Liver (tissue), 3 donors: ENCODE measurements at regions not wholly inside any gene's neighbourhood (a gene's known extent, or its start where the extent isn't known, plus 50 kb on each side); places are given as distances from the start of the nearest gene placed in this dataset.

Source experiments
- CTCF ChIP-seq: fragments of 150-350 bp; IDR thresholded peaks from 2 replicates; pipeline ENCODE4 v1.5.1; 2017; ENCODE audit warnings: improper control_type of control experiment, low read depth, low read length; ENCODE audit not compliant: missing input control
- EGR1 ChIP-seq, 2 donors: IDR thresholded peaks; 2 replicates each; pipeline ENCODE4 v1.6.1; 2016 to 2018; ENCODE audit warnings: antibody characterized with exemption in 2 of 2, low read depth in 2 of 2
- GABPA ChIP-seq, 2 donors: IDR thresholded peaks in 1 of 2; conservative IDR thresholded peaks in 1 of 2; 2 replicates each; pipeline ENCODE4 v1.6.1; 2016; ENCODE audit warnings: antibody characterized with exemption in 2 of 2, mild to moderate bottlenecking in 1 of 2, moderate library complexity in 1 of 2
- HNF4A ChIP-seq, 2 donors: conservative IDR thresholded peaks; 2 replicates each; pipeline ENCODE4 v1.6.1; 2016; ENCODE audit warnings: antibody characterized with exemption in 2 of 2, mild to moderate bottlenecking in 2 of 2
- JUND ChIP-seq, 2 donors: IDR thresholded peaks; 2 replicates each; pipeline ENCODE4 v1.6.1; 2016; ENCODE audit warnings: antibody characterized with exemption in 2 of 2
- MAX ChIP-seq: IDR thresholded peaks from 2 replicates; pipeline ENCODE4 v1.6.1; 2016; ENCODE audit warnings: antibody characterized with exemption
- RAD21 ChIP-seq, 2 donors: IDR thresholded peaks; 2 replicates each; pipeline ENCODE4 v1.6.1; 2016; ENCODE audit warnings: antibody characterized with exemption in 2 of 2, mild to moderate bottlenecking in 2 of 2
- REST ChIP-seq: IDR thresholded peaks from 2 replicates; pipeline ENCODE4 v1.6.1; 2016; ENCODE audit warnings: antibody characterized with exemption, mild to moderate bottlenecking
- SP1 ChIP-seq: IDR thresholded peaks from 2 replicates; pipeline ENCODE4 v1.6.1; 2018; ENCODE audit warnings: antibody characterized with exemption, mild to moderate bottlenecking
- TAF1 ChIP-seq: conservative IDR thresholded peaks from 2 replicates; pipeline ENCODE4 v1.6.1; 2016; ENCODE audit warnings: antibody characterized with exemption, mild to moderate bottlenecking
- YY1 ChIP-seq: IDR thresholded peaks from 2 replicates; pipeline ENCODE4 v1.6.1; 2016; ENCODE audit warnings: antibody characterized with exemption, mild to moderate bottlenecking
- ZBTB33 ChIP-seq: IDR thresholded peaks from 2 replicates; pipeline ENCODE4 v1.6.1; 2016; ENCODE audit warnings: antibody characterized with exemption
- donor health status: healthy.
- donor health status: healthy.

- TF ChIP-seq CTCF (no peak), GABPA (IDR thresholded peaks at IDR 0.05 in 1 of 2, conservative IDR thresholded peaks at IDR 0.05 in 1 of 2) (no peak), RAD21 (IDR thresholded peaks at IDR 0.05) (no peak), YY1 (no peak), REST (no peak), EGR1 (IDR thresholded peaks at IDR 0.05; ENCODE audit: low read depth in 2 of 2) (no peak), ZBTB33 (no peak), JUND (IDR thresholded peaks at IDR 0.05) (no peak), SP1 (no peak), MAX (no peak), TAF1 (no peak), HNF4A (conservative IDR thresholded peaks at IDR 0.05) (no peak)
Observed at GRCh38 chr3:23062582-23062981, 140.5 kb upstream of the UBE2E2 start.
